SK-N-SH (cell line): ENCODE measurements at regions not wholly inside any gene's neighbourhood (a gene's known extent, or its start where the extent isn't known, plus 50 kb on each side); places are given as distances from the start of the nearest gene placed in this dataset.

ENCODE experiments used
- CTCF ChIA-PET: fragments of 300-600, 350-600 bp; formaldehyde crosslinking; extraction: SDS; loops from one replicate; lab custom pipeline; 2021; lab: Yijun Ruan, JAX
- POLR2A ChIA-PET: fragments of 350-600 bp; sonication (Branson Sonifier 250); formaldehyde crosslinking; extraction: SDS; loops from one replicate; lab custom pipeline; 2020; ENCODE audit warnings: antibody characterized with exemption, inconsistent platforms; lab: Yijun Ruan, JAX
- DNase-seq: peaks from one replicate; pipeline ENCODE4 v3.0.0; 2012
- H2AFZ ChIP-seq: fragments of 200-600 bp; sonication (generic); 2 replicates; pipeline ENCODE4 v1.8.1; 2016; ENCODE audit warnings: antibody characterized with exemption, mild to moderate bottlenecking, low read depth
- H3F3A ChIP-seq: fragments of 200-600 bp; sonication (generic); replicated peaks from 2 replicates; pipeline ENCODE3; 2016; ENCODE audit warnings: antibody characterized with exemption, mild to moderate bottlenecking; ENCODE audit not compliant: insufficient read depth
- H3K27ac ChIP-seq, 2 experiments: fragments of 200-500 bp in 1 of 2; fragments of 200-600 bp in 1 of 2; sonication (Bioruptor generic) in 1 of 2; sonication (generic), shearing (Covaris generic) in 1 of 2; 2 replicates each; pipeline versions ENCODE4 v1.5.1 to v1.6.1; 2014 to 2016; ENCODE audit warnings: low read depth in 2 of 2, inconsistent platforms in 1 of 2, low read length in 1 of 2, mild to moderate bottlenecking in 1 of 2, mixed read lengths in 1 of 2
- H3K27me3 ChIP-seq: fragments of 200-600 bp; sonication (generic), shearing (Covaris generic); 2 replicates; pipeline ENCODE4 v1.6.1; 2016; ENCODE audit warnings: mixed run types; ENCODE audit not compliant: insufficient read depth
- H3K36me3 ChIP-seq, 2 experiments: fragments of 200-500 bp in 1 of 2; fragments of 200-600 bp in 1 of 2; sonication (Bioruptor generic) in 1 of 2; sonication (generic) in 1 of 2; replicated peaks in 1 of 2; 2 replicates each; pipeline versions ENCODE3 to v1.5.1; 2014 to 2016; ENCODE audit warnings: low read length in 1 of 2, mild to moderate bottlenecking in 1 of 2; ENCODE audit not compliant: insufficient read depth in 2 of 2, control insufficient read depth in 1 of 2
- H3K4me1 ChIP-seq, 2 experiments: fragments of 200-500 bp in 1 of 2; fragments of 200-600 bp in 1 of 2; sonication (Bioruptor generic) in 1 of 2; sonication (generic), shearing (Covaris generic) in 1 of 2; 2 replicates each; pipeline versions ENCODE4 v1.5.1 to v1.6.1; 2014 to 2016; ENCODE audit warnings: low read depth in 1 of 2, low read length in 1 of 2, mixed run types in 1 of 2; ENCODE audit not compliant: insufficient read depth in 2 of 2, control insufficient read depth in 1 of 2
- H3K4me2 ChIP-seq: fragments of 200-600 bp; sonication (generic), shearing (Covaris generic); 2 replicates; pipeline ENCODE4 v1.6.1; 2017; ENCODE audit warnings: mixed run types
- H3K4me3 ChIP-seq, 2 experiments: fragments of 200-500 bp in 1 of 2; fragments of 200-600 bp in 1 of 2; sonication (Bioruptor generic) in 1 of 2; sonication (generic), shearing (Covaris generic) in 1 of 2; 2 replicates each; pipeline versions ENCODE4 v1.5.1 to v1.8.1; 2014 to 2016; ENCODE audit warnings: low read depth in 2 of 2, inconsistent platforms in 1 of 2, low read length in 1 of 2, mild to moderate bottlenecking in 1 of 2, mixed read lengths in 1 of 2, moderate library complexity in 1 of 2
- H3K79me2 ChIP-seq: fragments of 200-600 bp; sonication (generic); 2 replicates; pipeline ENCODE4 v1.8.1; 2017; ENCODE audit warnings: mild to moderate bottlenecking; ENCODE audit not compliant: insufficient read depth
- H3K9ac ChIP-seq: fragments of 200-600 bp; sonication (generic); 2 replicates; pipeline ENCODE4 v1.6.1; 2017; ENCODE audit warnings: mixed run types
- H3K9me2 ChIP-seq: fragments of 200-600 bp; sonication (generic); 2 replicates; pipeline ENCODE4 v1.6.1; 2017; ENCODE audit warnings: mixed run types
- H3K9me3 ChIP-seq: fragments of 200-600 bp; sonication (generic); 2 replicates; pipeline ENCODE4 v1.6.1; 2017; ENCODE audit warnings: mixed run types, mild to moderate bottlenecking, moderate library complexity
- H4K20me1 ChIP-seq: fragments of 200-600 bp; sonication (generic); 2 replicates; pipeline ENCODE4 v1.6.1; 2017; ENCODE audit warnings: mild to moderate bottlenecking, mixed run types; ENCODE audit not compliant: insufficient read depth
- CHD2 ChIP-seq: fragments of 150-350 bp; IDR thresholded peaks from 2 replicates; pipeline ENCODE4 v1.6.1; 2018; ENCODE audit warnings: low read length; ENCODE audit not compliant: partially characterized antibody
- ELF1 ChIP-seq: IDR thresholded peaks from 2 replicates; pipeline ENCODE4 v1.4.0; 2012
- FOXM1 ChIP-seq: IDR thresholded peaks from 2 replicates; pipeline ENCODE4 v1.4.0; 2012; ENCODE audit warnings: low read depth, mild to moderate bottlenecking
- GABPA ChIP-seq: IDR thresholded peaks from 2 replicates; pipeline ENCODE4 v1.4.0; 2012; ENCODE audit warnings: low read depth, mild to moderate bottlenecking
- GATA2 ChIP-seq: sonication (generic); formaldehyde crosslinking; IDR thresholded peaks from 2 replicates; pipeline ENCODE4 v1.5.0; 2020; ENCODE audit warnings: mild to moderate bottlenecking, missing genetic modification reagents
- MEF2A ChIP-seq: IDR thresholded peaks from 2 replicates; pipeline ENCODE4 v1.4.0; 2012; ENCODE audit warnings: low read depth, borderline replicate concordance
- MXI1 ChIP-seq: IDR thresholded peaks from 2 replicates; pipeline ENCODE4 v1.6.1; 2012; ENCODE audit warnings: mild to moderate bottlenecking, low read depth, low read length, improper control_type of control experiment
- NRF1 ChIP-seq: IDR thresholded peaks from 2 replicates; pipeline ENCODE4 v1.6.1; 2012; ENCODE audit warnings: low read depth, mild to moderate bottlenecking, low read length
- POLR2AphosphoS5 ChIP-seq: IDR thresholded peaks from 2 replicates; pipeline ENCODE4 v1.6.1; 2012; ENCODE audit warnings: low read depth, low read length
- RAD21 ChIP-seq: IDR thresholded peaks from 2 replicates; pipeline ENCODE4 v1.6.1; 2012; ENCODE audit warnings: mild to moderate bottlenecking, low read length
- RXRA ChIP-seq: IDR thresholded peaks from 2 replicates; pipeline ENCODE4 v1.4.0; 2012; ENCODE audit warnings: low read depth, mild to moderate bottlenecking, borderline replicate concordance
- TEAD4 ChIP-seq: IDR thresholded peaks from 2 replicates; pipeline ENCODE4 v1.4.0; 2012; ENCODE audit warnings: mild to moderate bottlenecking, borderline replicate concordance; ENCODE audit not compliant: insufficient read depth
- USF1 ChIP-seq: IDR thresholded peaks from 2 replicates; pipeline ENCODE4 v1.4.0; 2012; ENCODE audit warnings: low read depth, borderline replicate concordance
- YY1 ChIP-seq: IDR thresholded peaks from 2 replicates; pipeline ENCODE4 v1.4.0; 2012; ENCODE audit warnings: low read depth, mild to moderate bottlenecking
- WGBS: methylation state at CpG from one replicate; pipeline ENCODE4 v1.1.6; 2017; ENCODE audit warnings: low lambda C conversion rate; 5-methylcytosine and 5-hydroxymethylcytosine counted together
- TF ChIP-seq, protein P1 (sequence below): IDR thresholded peaks from 2 replicates; pipeline ENCODE4 v1.6.1; 2012; ENCODE audit warnings: mild to moderate bottlenecking, low read depth, low read length, moderate library complexity

- TF ChIP-seq YY1 (no peak), RXRA (no peak), ELF1 (no peak)
- TF ChIP-seq, protein P1, sequence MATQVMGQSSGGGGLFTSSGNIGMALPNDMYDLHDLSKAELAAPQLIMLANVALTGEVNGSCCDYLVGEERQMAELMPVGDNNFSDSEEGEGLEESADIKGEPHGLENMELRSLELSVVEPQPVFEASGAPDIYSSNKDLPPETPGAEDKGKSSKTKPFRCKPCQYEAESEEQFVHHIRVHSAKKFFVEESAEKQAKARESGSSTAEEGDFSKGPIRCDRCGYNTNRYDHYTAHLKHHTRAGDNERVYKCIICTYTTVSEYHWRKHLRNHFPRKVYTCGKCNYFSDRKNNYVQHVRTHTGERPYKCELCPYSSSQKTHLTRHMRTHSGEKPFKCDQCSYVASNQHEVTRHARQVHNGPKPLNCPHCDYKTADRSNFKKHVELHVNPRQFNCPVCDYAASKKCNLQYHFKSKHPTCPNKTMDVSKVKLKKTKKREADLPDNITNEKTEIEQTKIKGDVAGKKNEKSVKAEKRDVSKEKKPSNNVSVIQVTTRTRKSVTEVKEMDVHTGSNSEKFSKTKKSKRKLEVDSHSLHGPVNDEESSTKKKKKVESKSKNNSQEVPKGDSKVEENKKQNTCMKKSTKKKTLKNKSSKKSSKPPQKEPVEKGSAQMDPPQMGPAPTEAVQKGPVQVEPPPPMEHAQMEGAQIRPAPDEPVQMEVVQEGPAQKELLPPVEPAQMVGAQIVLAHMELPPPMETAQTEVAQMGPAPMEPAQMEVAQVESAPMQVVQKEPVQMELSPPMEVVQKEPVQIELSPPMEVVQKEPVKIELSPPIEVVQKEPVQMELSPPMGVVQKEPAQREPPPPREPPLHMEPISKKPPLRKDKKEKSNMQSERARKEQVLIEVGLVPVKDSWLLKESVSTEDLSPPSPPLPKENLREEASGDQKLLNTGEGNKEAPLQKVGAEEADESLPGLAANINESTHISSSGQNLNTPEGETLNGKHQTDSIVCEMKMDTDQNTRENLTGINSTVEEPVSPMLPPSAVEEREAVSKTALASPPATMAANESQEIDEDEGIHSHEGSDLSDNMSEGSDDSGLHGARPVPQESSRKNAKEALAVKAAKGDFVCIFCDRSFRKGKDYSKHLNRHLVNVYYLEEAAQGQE, result no peak
- TF ChIP-seq, all 33 proteins: peak for 3
Observed at GRCh38 chr2:79253243-79253774, 93.8 kb upstream of the REG3A start (continued).

- 28% methylated on average over 5 of the region's 5 CpGs for WGBS
- Histone ChIP-seq H3F3A (no peaks in the 10 kb centered on the region), H3K4me1 (peaks cover 0 to 5% of the 10 kb centered on the region in 2 experiments; a peak in 2 of 4 replicates), H3K4me3 (no peak overlapping the region), H3K79me2 (no peaks in the 10 kb centered on the region), H4K20me1 (no peaks in the 10 kb centered on the region), H3K27me3 (no peaks in the 10 kb centered on the region), H3K36me3 (no peaks in the 10 kb centered on the region), H3K4me2 (no peak overlapping the region), H3K9me3 (no peaks in the 10 kb centered on the region; the same call in 1 of the 2 replicates), H3K9me2 (no peaks in the 10 kb centered on the region), H3K9ac (no peak overlapping the region), H2AFZ (no peak overlapping the region), H3K27ac (no peak overlapping the region)
- no peak for TF ChIP-seq CHD2
- TF ChIP-seq NRF1, result no peak
- no peak for TF ChIP-seq USF1
- TF ChIP-seq MXI1, result no peak
- no peak for TF ChIP-seq GABPA
- no peak for TF ChIP-seq FOXM1
- TF ChIP-seq RAD21, result no peak
- ChIA-PET POLR2A (no interaction called here), CTCF (no interaction called here)
- no peak for DNase-seq
Observed at GRCh38 chr2:79250656-79251055, 91.1 kb upstream of the REG3A start.

DNA sequence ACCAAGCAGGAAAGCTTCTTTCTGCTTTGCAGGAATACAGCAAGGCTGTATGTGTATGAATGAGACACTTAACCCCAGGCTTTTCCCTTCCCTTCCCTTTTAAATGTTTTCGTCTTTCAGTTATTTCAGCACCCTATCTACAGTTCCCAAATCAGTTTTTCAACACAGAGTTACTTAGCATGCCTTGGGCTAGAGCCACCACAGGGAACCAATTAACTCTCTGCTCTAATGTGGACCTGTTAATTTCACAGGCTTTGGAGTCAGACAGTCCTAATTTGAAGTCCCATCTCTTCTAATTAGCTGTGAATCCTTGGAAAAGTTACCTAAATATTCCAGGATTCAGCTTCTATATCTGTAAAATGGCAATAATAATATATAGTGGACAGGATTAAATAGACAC, 89.2 kb upstream of the REG3A start:
- CTCF ChIA-PET, result interaction anchor here (1.1 kb wide), 1 partner anchor 14 kb away, joined by 4 read pairs; no protein-coding TSS in a partner anchor

More for the DNA sequence above, 89.2 kb upstream of the REG3A start:
- TF ChIP-seq GATA2 (CRISPR knock-in tag) (no peak), RAD21 (no peak), POLR2AphosphoS5 (no peak), ELF1 (no peak), MEF2A (no peak), TEAD4 (no peak)
- Histone ChIP-seq H3K27me3 (no peaks in the 10 kb centered on the region), H3K4me3 (no peak overlapping the region), H3K9me3 (no peaks in the 10 kb centered on the region; the same call in 1 of the 2 replicates), H3K9ac (no peak overlapping the region), H3F3A (no peaks in the 10 kb centered on the region), H3K79me2 (no peaks in the 10 kb centered on the region), H3K27ac (no peak overlapping the region), H2AFZ (no peak overlapping the region), H3K4me1 (peaks cover 0 to 5% of the 10 kb centered on the region in 2 experiments; a peak in 2 of 4 replicates), H3K36me3 (no peaks in the 10 kb centered on the region), H3K9me2 (no peaks in the 10 kb centered on the region), H3K4me2 (no peak overlapping the region), H4K20me1 (no peaks in the 10 kb centered on the region)
- POLR2A ChIA-PET, result no interaction called here
- 17% methylated on average over 1 of the region's 1 CpG for WGBS
- DNase-seq, result no peak
